ENCODE measurements at regions not wholly inside any gene's neighbourhood (a gene's known extent, or its start where the extent isn't known, plus 50 kb on each side); places are given as distances from the start of the nearest gene placed in this dataset.
A peak's percentile ranks its signal among the peaks of the same experiment; 100 is the strongest.

GRCh38 chr2:23260621-23261020, 124.4 kb upstream of the KLHL29 start:
- TF ChIP-seq GLIS2 (tag by site-specific recombination; IDR thresholded peaks at IDR 0.05), result no peak
- TF ChIP-seq TCF7L2 (IDR thresholded peaks at IDR 0.05; ENCODE audit: borderline replicate concordance, low read depth, low read length), result no peak
- TF ChIP-seq AEBP2 (tag by site-specific recombination; IDR thresholded peaks at IDR 0.05; ENCODE audit: borderline replicate concordance), result no peak
- TF ChIP-seq PRDM6 (tag by site-specific recombination; IDR thresholded peaks at IDR 0.05), result no peak
- Histone ChIP-seq H3K36me3 (ENCODE audit: control insufficient read depth in 2 of 2, insufficient read depth in 1 of 2, low read length in 2 of 2) (no peaks in the 10 kb centered on the region), H3K9me3 (ENCODE audit: control insufficient read depth, insufficient read depth, low read depth, low read length) (no peaks in the 10 kb centered on the region), H3K4me1 (ENCODE audit: control insufficient read depth, insufficient read depth, low read length) (no peaks in the 10 kb centered on the region), H3K27ac (ENCODE audit: extremely low read depth, low read depth, low read length) (no peak overlapping the region), H3K4me3 (ENCODE audit: low read depth, low read length) (no peak overlapping the region)
- ChIA-PET CTCF (interaction anchor here (0.5 to 0.6 kb wide), 2 partner anchors 62 to 117 kb away, joined by 3 to 5 read pairs; no protein-coding TSS in a partner anchor), POLR2A (no interaction called here)

GRCh38 chr2:23268467-23269263, 116.3 kb upstream of the KLHL29 start:
- no peak overlapping the region for H3K27ac ChIP-seq (ENCODE audit: extremely low read depth, low read depth, low read length)
- no peaks in the 10 kb centered on the region for H3K9me3 ChIP-seq (ENCODE audit: control insufficient read depth, insufficient read depth, low read depth, low read length)
- ChIA-PET POLR2A (no interaction called here), CTCF (interaction anchor here (0.7 kb wide), 1 partner anchor 1123 kb away, joined by 3 read pairs; no protein-coding TSS in a partner anchor)
- no peak overlapping the region for H3K4me3 ChIP-seq (ENCODE audit: low read depth, low read length)
- peaks cover 19% of the 10 kb centered on the region for H3K4me1 ChIP-seq (ENCODE audit: control insufficient read depth, insufficient read depth, low read length)
- H3K36me3 ChIP-seq (ENCODE audit: control insufficient read depth in 2 of 2, insufficient read depth in 1 of 2, low read length in 2 of 2), result no peaks in the 10 kb centered on the region
- no peak for TF ChIP-seq ZNF175 (tag by site-specific recombination; IDR thresholded peaks at IDR 0.05)
- no peak for TF ChIP-seq ZNF133 (tag by site-specific recombination; IDR thresholded peaks at IDR 0.05)
- no peak for TF ChIP-seq ZNF341 (tag by site-specific recombination; IDR thresholded peaks at IDR 0.05; ENCODE audit: low read depth)
- peak; percentile 46; the same call in 1 of the 2 replicates for TF ChIP-seq ZNF366 (tag by site-specific recombination; conservative IDR thresholded peaks at IDR 0.05)
- TF ChIP-seq BCL11B (tag by site-specific recombination; IDR thresholded peaks at IDR 0.05; ENCODE audit: low read depth), result peak; percentile 84
- TF ChIP-seq PRDM6 (tag by site-specific recombination; IDR thresholded peaks at IDR 0.05), result peak; percentile 93
- TF ChIP-seq ZNF140 (tag by site-specific recombination; IDR thresholded peaks at IDR 0.05), result peak; percentile 23; the same call in 1 of the 2 replicates
- peak; percentile 38; the same call in 1 of the 2 replicates for TF ChIP-seq BCL11A (tag by site-specific recombination; IDR thresholded peaks at IDR 0.05; ENCODE audit: low read depth)
- peak; percentile 68; the same call in 1 of the 2 replicates for TF ChIP-seq OSR2 (tag by site-specific recombination; IDR thresholded peaks at IDR 0.05)
- peak; percentile 74 for TF ChIP-seq FEZF1 (tag by site-specific recombination; IDR thresholded peaks at IDR 0.05)
- no peak for TF ChIP-seq ZNF658 (tag by site-specific recombination; IDR thresholded peaks at IDR 0.05)
- TF ChIP-seq, protein P1, sequence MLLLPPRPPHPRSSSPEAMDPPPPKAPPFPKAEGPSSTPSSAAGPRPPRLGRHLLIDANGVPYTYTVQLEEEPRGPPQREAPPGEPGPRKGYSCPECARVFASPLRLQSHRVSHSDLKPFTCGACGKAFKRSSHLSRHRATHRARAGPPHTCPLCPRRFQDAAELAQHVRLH (tag by site-specific recombination; IDR thresholded peaks at IDR 0.05), result peak; percentile 71; the same call in 1 of the 2 replicates
- no peak for TF ChIP-seq ZNF223 (tag by site-specific recombination; IDR thresholded peaks at IDR 0.05)
- no peak for TF ChIP-seq ZNF561 (tag by site-specific recombination; IDR thresholded peaks at IDR 0.05; ENCODE audit: borderline replicate concordance)
- peak; percentile 58 for TF ChIP-seq KLF10 (tag by site-specific recombination; IDR thresholded peaks at IDR 0.05)
- TF ChIP-seq, protein P2, sequence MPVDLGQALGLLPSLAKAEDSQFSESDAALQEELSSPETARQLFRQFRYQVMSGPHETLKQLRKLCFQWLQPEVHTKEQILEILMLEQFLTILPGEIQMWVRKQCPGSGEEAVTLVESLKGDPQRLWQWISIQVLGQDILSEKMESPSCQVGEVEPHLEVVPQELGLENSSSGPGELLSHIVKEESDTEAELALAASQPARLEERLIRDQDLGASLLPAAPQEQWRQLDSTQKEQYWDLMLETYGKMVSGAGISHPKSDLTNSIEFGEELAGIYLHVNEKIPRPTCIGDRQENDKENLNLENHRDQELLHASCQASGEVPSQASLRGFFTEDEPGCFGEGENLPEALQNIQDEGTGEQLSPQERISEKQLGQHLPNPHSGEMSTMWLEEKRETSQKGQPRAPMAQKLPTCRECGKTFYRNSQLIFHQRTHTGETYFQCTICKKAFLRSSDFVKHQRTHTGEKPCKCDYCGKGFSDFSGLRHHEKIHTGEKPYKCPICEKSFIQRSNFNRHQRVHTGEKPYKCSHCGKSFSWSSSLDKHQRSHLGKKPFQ (tag by site-specific recombination; IDR thresholded peaks at IDR 0.05), result 0 out of 2 replicates have a peak, but pooled peaks have one; percentile 29
- TF ChIP-seq OVOL3 (tag by site-specific recombination; IDR thresholded peaks at IDR 0.05), result peak; percentile 62; the same call in 1 of the 2 replicates
- peak; percentile 60; the same call in 1 of the 2 replicates for TF ChIP-seq IKZF3 (tag by site-specific recombination; IDR thresholded peaks at IDR 0.05)
- TF ChIP-seq ZNF843 (tag by site-specific recombination; IDR thresholded peaks at IDR 0.05), result peak; percentile 94
- TF ChIP-seq, protein P3, sequence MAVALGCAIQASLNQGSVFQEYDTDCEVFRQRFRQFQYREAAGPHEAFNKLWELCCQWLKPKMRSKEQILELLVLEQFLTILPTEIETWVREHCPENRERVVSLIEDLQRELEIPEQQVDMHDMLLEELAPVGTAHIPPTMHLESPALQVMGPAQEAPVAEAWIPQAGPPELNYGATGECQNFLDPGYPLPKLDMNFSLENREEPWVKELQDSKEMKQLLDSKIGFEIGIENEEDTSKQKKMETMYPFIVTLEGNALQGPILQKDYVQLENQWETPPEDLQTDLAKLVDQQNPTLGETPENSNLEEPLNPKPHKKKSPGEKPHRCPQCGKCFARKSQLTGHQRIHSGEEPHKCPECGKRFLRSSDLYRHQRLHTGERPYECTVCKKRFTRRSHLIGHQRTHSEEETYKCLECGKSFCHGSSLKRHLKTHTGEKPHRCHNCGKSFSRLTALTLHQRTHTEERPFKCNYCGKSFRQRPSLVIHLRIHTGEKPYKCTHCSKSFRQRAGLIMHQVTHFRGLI (tag by site-specific recombination; IDR thresholded peaks at IDR 0.05), result no peak
- TF ChIP-seq HOXC10 (CRISPR knock-in tag; IDR thresholded peaks at IDR 0.05), result no peak
- no peak for TF ChIP-seq ZNF571 (tag by site-specific recombination; IDR thresholded peaks at IDR 0.05)
- no peak for TF ChIP-seq ZNF121 (tag by site-specific recombination; IDR thresholded peaks at IDR 0.05)

All from HEK293 (cell line).